AG04450 (cell line): ENCODE measurements at regions not wholly inside any gene's neighbourhood (a gene's known extent, or its start where the extent isn't known, plus 50 kb on each side); places are given as distances from the start of the nearest gene placed in this dataset.

ENCODE experiments used
- CTCF ChIA-PET: fragments of 300-600, 350-600 bp; formaldehyde crosslinking; extraction: SDS; loops from one replicate; lab custom pipeline; 2022; ENCODE audit warnings: antibody characterized with exemption, inconsistent platforms; lab: Charles Lee
- POLR2A ChIA-PET: fragments of 350-600 bp; formaldehyde crosslinking; extraction: SDS; loops from one replicate; lab custom pipeline; 2021; ENCODE audit warnings: antibody characterized with exemption, inconsistent platforms; lab: Yijun Ruan, JAX
- DNase-seq: peaks from one replicate; pipeline ENCODE4 v3.0.0-alpha.2; 2011; ENCODE audit warnings: low read depth, low spot score
- H3K27ac ChIP-seq: one replicate; pipeline ENCODE4 v1.5.1; 2012; ENCODE audit warnings: low read depth, low read length, control low read depth
- H3K27me3 ChIP-seq: one replicate; pipeline ENCODE4 v1.6.0; 2012; ENCODE audit warnings: low read length; ENCODE audit not compliant: control insufficient read depth, insufficient read depth
- H3K4me3 ChIP-seq: 2 replicates; pipeline ENCODE4 v1.5.1; 2011; ENCODE audit warnings: mild to moderate bottlenecking, low read depth, low read length, control low read depth
- H3K9me3 ChIP-seq: 2 replicates; pipeline ENCODE4 v1.5.1; 2012; ENCODE audit warnings: low read length; ENCODE audit not compliant: control insufficient read depth, insufficient read depth
- TF ChIP-seq, protein P1 (sequence below): IDR thresholded peaks from 2 replicates; pipeline ENCODE4 v1.5.1; 2011; ENCODE audit warnings: low read depth, low read length, control low read depth, inconsistent platforms

DNA sequence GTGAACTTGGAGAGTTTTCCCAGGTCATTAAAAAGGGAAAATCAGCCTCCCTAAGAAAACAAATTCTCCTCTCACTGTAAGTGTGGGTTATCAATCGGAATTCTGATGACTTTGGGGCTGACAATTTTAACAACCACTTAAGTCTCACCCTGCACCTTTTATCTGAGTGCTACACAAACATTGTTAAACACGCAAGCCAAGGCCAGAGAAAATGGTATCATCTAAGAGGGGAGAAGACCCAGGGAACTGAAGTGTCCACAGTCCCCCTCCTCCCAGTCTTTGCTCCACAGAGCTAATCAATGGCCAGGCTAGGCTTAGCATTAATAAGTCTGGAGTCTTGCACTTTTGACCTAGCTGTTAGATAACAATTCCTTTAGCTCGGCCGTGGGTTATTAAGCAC, 51.7 kb upstream of the TBX5 start:
- TF ChIP-seq, protein P1, sequence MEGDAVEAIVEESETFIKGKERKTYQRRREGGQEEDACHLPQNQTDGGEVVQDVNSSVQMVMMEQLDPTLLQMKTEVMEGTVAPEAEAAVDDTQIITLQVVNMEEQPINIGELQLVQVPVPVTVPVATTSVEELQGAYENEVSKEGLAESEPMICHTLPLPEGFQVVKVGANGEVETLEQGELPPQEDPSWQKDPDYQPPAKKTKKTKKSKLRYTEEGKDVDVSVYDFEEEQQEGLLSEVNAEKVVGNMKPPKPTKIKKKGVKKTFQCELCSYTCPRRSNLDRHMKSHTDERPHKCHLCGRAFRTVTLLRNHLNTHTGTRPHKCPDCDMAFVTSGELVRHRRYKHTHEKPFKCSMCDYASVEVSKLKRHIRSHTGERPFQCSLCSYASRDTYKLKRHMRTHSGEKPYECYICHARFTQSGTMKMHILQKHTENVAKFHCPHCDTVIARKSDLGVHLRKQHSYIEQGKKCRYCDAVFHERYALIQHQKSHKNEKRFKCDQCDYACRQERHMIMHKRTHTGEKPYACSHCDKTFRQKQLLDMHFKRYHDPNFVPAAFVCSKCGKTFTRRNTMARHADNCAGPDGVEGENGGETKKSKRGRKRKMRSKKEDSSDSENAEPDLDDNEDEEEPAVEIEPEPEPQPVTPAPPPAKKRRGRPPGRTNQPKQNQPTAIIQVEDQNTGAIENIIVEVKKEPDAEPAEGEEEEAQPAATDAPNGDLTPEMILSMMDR = no peak
- Histone ChIP-seq H3K9me3 (no peaks in the 10 kb centered on the region), H3K4me3 (no peak overlapping the region), H3K27ac (no peak overlapping the region), H3K27me3 (peaks cover 36% of the 10 kb centered on the region)
- ChIA-PET CTCF (interaction anchor here (1.0 kb wide), 1 partner anchor 18 kb away, joined by 3 read pairs; no protein-coding TSS in a partner anchor), POLR2A (no interaction called here)
- no peak for DNase-seq
